Endothelial cell of umbilical vein (primary cell): ENCODE measurements at regions not wholly inside any gene's neighbourhood (a gene's known extent, or its start where the extent isn't known, plus 50 kb on each side); places are given as distances from the start of the nearest gene placed in this dataset.

Experiments used
- BruUV-seq: library from RNA; stranded (reverse); fragments of 400-500 nt; replicated peaks from 2 replicates; lab custom pipeline; 2021; lab: Mats Ljungman, UMichigan
- CTCF ChIA-PET: fragments of 300-600, 350-600 bp; sonication (Branson Sonifier 250); formaldehyde crosslinking; loops from one replicate; lab custom pipeline; 2021; ENCODE audit warnings: antibody characterized with exemption, inconsistent platforms; lab: Charles Lee
- POLR2A ChIA-PET: fragments of 300-600, 350-600 bp; sonication (Branson Sonifier 250); formaldehyde crosslinking; loops from one replicate; lab custom pipeline; 2021; ENCODE audit warnings: antibody characterized with exemption, inconsistent platforms; lab: Charles Lee
- DNase-seq: peaks from one replicate; pipeline ENCODE4 v3.0.0-alpha.2; 2011; ENCODE audit warnings: low read depth, low spot score
- FAIRE-seq: peaks from 2 replicates; lab custom pipeline; 2011; peaks lifted over from hg19 to GRCh38; lab: Jason Lieb, UNC
- H2AFZ ChIP-seq: 2 replicates; pipeline ENCODE4 v1.6.0; 2012; ENCODE audit warnings: low read depth, low read length, control low read depth, inconsistent platforms
- H3K27ac ChIP-seq: 2 replicates; pipeline ENCODE4 v1.5.1; 2011; ENCODE audit warnings: low read depth, mild to moderate bottlenecking, control low read depth, low read length, moderate library complexity; ENCODE audit not compliant: insufficient read depth
- H3K27me3 ChIP-seq, 2 experiments: 2 replicates each; pipeline versions ENCODE4 v1.6.0 to v1.6.1; 2011; ENCODE audit warnings: low read length in 2 of 2, mixed read lengths in 1 of 2; ENCODE audit not compliant: control insufficient read depth in 2 of 2, insufficient read depth in 2 of 2
- H3K36me3 ChIP-seq, 2 experiments: 2 replicates in 1 of 2; 3 replicates in 1 of 2; pipeline ENCODE4 v1.5.1; 2011; ENCODE audit warnings: low read length in 2 of 2, mild to moderate bottlenecking in 1 of 2, moderate library complexity in 1 of 2; ENCODE audit not compliant: control insufficient read depth in 2 of 2, insufficient read depth in 2 of 2; ENCODE audit errors: extremely low read depth in 1 of 2
- H3K4me1 ChIP-seq: 3 replicates; pipeline ENCODE4 v1.5.1; 2011; ENCODE audit warnings: mild to moderate bottlenecking, low read length; ENCODE audit not compliant: control insufficient read depth, insufficient read depth; ENCODE audit errors: extremely low read depth
- H3K4me2 ChIP-seq: 2 replicates; pipeline ENCODE4 v1.6.1; 2011; ENCODE audit warnings: low read length, control low read depth, mixed read lengths; ENCODE audit not compliant: insufficient read depth
- H3K4me3 ChIP-seq, 3 experiments: fragments of 200-600 bp in 1 of 3; sonication (generic), shearing (Covaris generic) in 1 of 3; replicated peaks in 1 of 3; 2 replicates each; pipeline ENCODE4 v1.5.1; 2011 to 2016; ENCODE audit warnings: control low read depth in 3 of 3, low read length in 3 of 3, mild to moderate bottlenecking in 2 of 3, inconsistent platforms in 1 of 3, low read depth in 1 of 3, moderate library complexity in 1 of 3; ENCODE audit not compliant: insufficient read depth in 1 of 3
- H3K79me2 ChIP-seq: 2 replicates; pipeline ENCODE4 v1.6.0; 2012; ENCODE audit warnings: low read length, inconsistent platforms; ENCODE audit not compliant: control insufficient read depth, insufficient read depth
- H3K9ac ChIP-seq: replicated peaks from 2 replicates; pipeline ENCODE3; 2011; ENCODE audit warnings: low read length, control low read depth; ENCODE audit not compliant: insufficient read depth; ENCODE audit errors: extremely low read depth
- H3K9me1 ChIP-seq: replicated peaks from 3 replicates; pipeline ENCODE4 v1.6.0; 2011; ENCODE audit warnings: mild to moderate bottlenecking, low read length; ENCODE audit not compliant: control insufficient read depth, insufficient read depth; ENCODE audit errors: extremely low read depth
- H3K9me3 ChIP-seq: replicated peaks from 2 replicates; pipeline ENCODE4 v1.5.1; 2012; ENCODE audit warnings: low read length, inconsistent platforms; ENCODE audit not compliant: control insufficient read depth, insufficient read depth
- H4K20me1 ChIP-seq: replicated peaks from 2 replicates; pipeline ENCODE3; 2011; ENCODE audit warnings: mild to moderate bottlenecking, low read length; ENCODE audit not compliant: control insufficient read depth, insufficient read depth; ENCODE audit errors: extremely low read depth
- EZH2 ChIP-seq: IDR thresholded peaks from 2 replicates; pipeline ENCODE4 v1.6.1; 2012; ENCODE audit warnings: borderline replicate concordance, low read depth, mild to moderate bottlenecking, moderate library complexity, low read length, inconsistent platforms; ENCODE audit not compliant: severe bottlenecking
- FOS ChIP-seq: IDR thresholded peaks from 2 replicates; pipeline ENCODE4 v1.6.1; 2011; ENCODE audit warnings: mild to moderate bottlenecking, low read length, moderate library complexity, borderline replicate concordance; ENCODE audit not compliant: insufficient read depth
- GATA2 ChIP-seq: IDR thresholded peaks from 2 replicates; pipeline ENCODE4 v1.7.0; 2011; ENCODE audit warnings: low read depth, mild to moderate bottlenecking, moderate library complexity, mixed read lengths, low read length; ENCODE audit not compliant: insufficient read length, insufficient read depth
- JUN ChIP-seq: IDR thresholded peaks from 2 replicates; pipeline ENCODE4 v1.6.1; 2011; ENCODE audit warnings: borderline replicate concordance, low read depth; ENCODE audit not compliant: insufficient read length, insufficient read depth
- MYC ChIP-seq: IDR thresholded peaks from one replicate; pipeline ENCODE4 v1.6.1; 2011; ENCODE audit warnings: mild to moderate bottlenecking, low read depth, low read length
- POLR2A ChIP-seq: IDR thresholded peaks from 2 replicates; pipeline ENCODE4 v1.6.1; 2012; ENCODE audit warnings: low read depth, mild to moderate bottlenecking, control low read depth, low read length
- POLR2AphosphoS5 ChIP-seq: IDR thresholded peaks from 2 replicates; pipeline ENCODE4 v1.6.1; 2012; ENCODE audit warnings: low read depth, mild to moderate bottlenecking, control low read depth, low read length, moderate library complexity; ENCODE audit not compliant: insufficient read depth
- dilution Hi-C: fragments of 300-500 bp; cut with MboI; formaldehyde crosslinking; loops from one replicate; pipeline ENCODE4 v1.15.0; 2019; ENCODE audit warnings: low sequenced_read_pairs; ENCODE audit not compliant: extremely low pct_ligation_motif_present
- intact Hi-C: fragments of 100-400 bp; cut with micrococcal nuclease; formaldehyde crosslinking; loops from one replicate; pipeline ENCODE4 v1.10.0; 2022
- TF ChIP-seq, protein P1 (sequence below): IDR thresholded peaks from 2 replicates; pipeline ENCODE4 v1.6.1; 2011; ENCODE audit not compliant: insufficient read depth, insufficient read length
- TF ChIP-seq, protein P2 (sequence below), 2 donors: IDR thresholded peaks; 1 replicate in 1 of 2; 2 replicates in 1 of 2; pipeline ENCODE4 v1.5.1; 2011; ENCODE audit warnings: low read length in 2 of 2, mild to moderate bottlenecking in 2 of 2, moderate library complexity in 2 of 2, control low read depth in 1 of 2, inconsistent platforms in 1 of 2, low read depth in 1 of 2; ENCODE audit not compliant: insufficient read depth in 1 of 2; ENCODE audit errors: extremely low read depth in 1 of 2

DNA sequence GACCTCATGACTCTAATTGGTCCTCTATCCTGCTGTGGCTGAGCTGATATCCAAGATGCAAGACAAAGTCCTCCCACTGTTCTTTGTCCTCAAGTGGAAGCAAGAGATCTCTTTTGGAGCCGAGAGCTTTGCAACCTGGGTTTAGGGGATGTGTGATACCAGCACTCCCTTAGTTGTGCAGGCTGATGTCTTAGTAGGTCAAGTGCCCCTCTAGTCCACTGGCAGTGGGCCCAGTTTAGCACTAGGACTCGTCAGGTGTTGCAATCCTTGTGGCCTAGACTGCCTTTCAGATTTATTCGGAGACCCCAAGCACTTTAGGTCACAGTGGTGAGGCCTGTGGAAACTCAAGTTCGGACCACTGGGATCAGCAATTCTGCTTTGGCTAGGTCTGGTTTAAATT, 64.0 kb downstream of the GPRASP3 start:
- BruUV-seq, result no TSS peak
- no peaks in the 10 kb centered on the region for H3K9me1 ChIP-seq
- CTCF ChIA-PET, result no interaction called here

More for the DNA sequence above, 64.0 kb downstream of the GPRASP3 start:
- dilution Hi-C loops (no loop called here), intact Hi-C loops (no loop called here)
- Histone ChIP-seq H3K4me3 (no peak overlapping the region), H4K20me1 (no peaks in the 10 kb centered on the region), H3K36me3 (no peaks in the 10 kb centered on the region), H3K9ac (no peak overlapping the region), H3K4me1 (no peaks in the 10 kb centered on the region), H3K27ac (no peak overlapping the region), H3K4me2 (no peak overlapping the region), H3K27me3 (no peaks in the 10 kb centered on the region), H3K9me3 (no peaks in the 10 kb centered on the region), H2AFZ (no peak overlapping the region), H3K79me2 (no peaks in the 10 kb centered on the region)
- TF ChIP-seq GATA2 (no peak), EZH2 (no peak), POLR2AphosphoS5 (no peak), JUN (no peak), POLR2A (no peak), MYC (no peak), FOS (no peak)
- TF ChIP-seq, protein P1, sequence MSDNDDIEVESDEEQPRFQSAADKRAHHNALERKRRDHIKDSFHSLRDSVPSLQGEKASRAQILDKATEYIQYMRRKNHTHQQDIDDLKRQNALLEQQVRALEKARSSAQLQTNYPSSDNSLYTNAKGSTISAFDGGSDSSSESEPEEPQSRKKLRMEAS, result no peak
- TF ChIP-seq, protein P2, sequence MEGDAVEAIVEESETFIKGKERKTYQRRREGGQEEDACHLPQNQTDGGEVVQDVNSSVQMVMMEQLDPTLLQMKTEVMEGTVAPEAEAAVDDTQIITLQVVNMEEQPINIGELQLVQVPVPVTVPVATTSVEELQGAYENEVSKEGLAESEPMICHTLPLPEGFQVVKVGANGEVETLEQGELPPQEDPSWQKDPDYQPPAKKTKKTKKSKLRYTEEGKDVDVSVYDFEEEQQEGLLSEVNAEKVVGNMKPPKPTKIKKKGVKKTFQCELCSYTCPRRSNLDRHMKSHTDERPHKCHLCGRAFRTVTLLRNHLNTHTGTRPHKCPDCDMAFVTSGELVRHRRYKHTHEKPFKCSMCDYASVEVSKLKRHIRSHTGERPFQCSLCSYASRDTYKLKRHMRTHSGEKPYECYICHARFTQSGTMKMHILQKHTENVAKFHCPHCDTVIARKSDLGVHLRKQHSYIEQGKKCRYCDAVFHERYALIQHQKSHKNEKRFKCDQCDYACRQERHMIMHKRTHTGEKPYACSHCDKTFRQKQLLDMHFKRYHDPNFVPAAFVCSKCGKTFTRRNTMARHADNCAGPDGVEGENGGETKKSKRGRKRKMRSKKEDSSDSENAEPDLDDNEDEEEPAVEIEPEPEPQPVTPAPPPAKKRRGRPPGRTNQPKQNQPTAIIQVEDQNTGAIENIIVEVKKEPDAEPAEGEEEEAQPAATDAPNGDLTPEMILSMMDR (IDR thresholded peaks at IDR 0.05; ENCODE audit: extremely low read depth in 1 of 2, insufficient read depth in 1 of 2, low read depth in 1 of 2, low read length in 2 of 2), result no peak
- FAIRE-seq, result no peak
- POLR2A ChIA-PET, result no interaction called here
- no peak for DNase-seq
